Stimulated activated CD8-positive, alpha-beta memory T cell treated with anti-CD3 and anti-CD28 coated beads, Interleukin-7, amount 100 ng/mL, for 4 hours (primary cell): ENCODE measurements at regions not wholly inside any gene's neighbourhood (a gene's known extent, or its start where the extent isn't known, plus 50 kb on each side); places are given as distances from the start of the nearest gene placed in this dataset.
"Not testable (repeated sequence)": the region's sequence is repeated elsewhere in the genome, so short reads cannot be mapped to it uniquely, and the experiment has no call there.

ENCODE experiments used
- DNase-seq, 2 donors: peaks; one replicate each; pipeline ENCODE4 v3.0.0-alpha.2; 2020; ENCODE audit warnings: low read depth in 2 of 2

DNA sequence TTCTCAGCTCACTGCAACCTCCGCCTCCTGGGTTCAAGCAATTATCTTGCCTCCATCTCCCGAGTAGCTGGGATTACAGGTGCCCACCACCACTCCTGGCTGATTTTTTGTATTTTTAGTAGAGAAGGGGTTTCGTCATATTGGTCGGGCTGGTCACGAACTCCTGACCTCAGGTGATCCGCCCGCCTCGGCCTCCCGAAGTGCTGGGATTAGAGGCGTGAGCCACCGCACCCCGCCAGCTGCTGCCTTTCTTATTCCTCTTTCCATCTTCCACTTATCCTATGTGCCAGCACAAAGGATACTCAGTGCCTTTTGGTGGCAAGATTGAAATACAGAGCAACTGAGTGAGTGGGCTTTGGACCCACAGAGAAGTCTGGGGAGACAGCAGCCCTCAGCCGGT lies 97.6 kb upstream of the HES1 start:
- not testable (repeated sequence) for DNase-seq

GRCh38 chr3:194038960-194039359 lies 97.0 kb upstream of the HES1 start:
- DNase-seq: no peak

- no peak for DNase-seq
Observed at GRCh38 chr3:194040516-194041273, 95.3 kb upstream of the HES1 start.

- no peak for DNase-seq
Observed at GRCh38 chr3:194042927-194043326, 93.0 kb upstream of the HES1 start.

DNA sequence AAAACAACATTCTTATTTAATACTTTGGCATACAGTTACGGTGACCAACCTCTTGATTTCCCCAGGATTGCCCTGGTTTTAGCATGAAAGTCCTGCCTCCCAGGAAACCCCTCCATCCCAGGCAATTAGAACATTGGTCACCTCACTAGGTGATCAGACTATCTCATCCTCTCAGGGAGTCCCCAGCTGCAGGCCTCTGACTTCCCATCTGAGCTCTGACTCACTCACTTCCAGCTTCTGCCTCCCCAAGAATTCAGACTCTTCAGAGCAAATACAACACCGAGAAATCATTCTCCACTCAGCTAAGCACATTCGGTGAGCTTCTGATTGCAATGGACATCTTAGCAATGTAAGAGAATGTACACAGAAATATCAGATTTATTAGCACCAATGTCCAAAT lies 92.4 kb upstream of the HES1 start:
- no peak for DNase-seq

GRCh38 chr3:194045289-194045688 lies 90.7 kb upstream of the HES1 start:
- no peak for DNase-seq

DNA sequence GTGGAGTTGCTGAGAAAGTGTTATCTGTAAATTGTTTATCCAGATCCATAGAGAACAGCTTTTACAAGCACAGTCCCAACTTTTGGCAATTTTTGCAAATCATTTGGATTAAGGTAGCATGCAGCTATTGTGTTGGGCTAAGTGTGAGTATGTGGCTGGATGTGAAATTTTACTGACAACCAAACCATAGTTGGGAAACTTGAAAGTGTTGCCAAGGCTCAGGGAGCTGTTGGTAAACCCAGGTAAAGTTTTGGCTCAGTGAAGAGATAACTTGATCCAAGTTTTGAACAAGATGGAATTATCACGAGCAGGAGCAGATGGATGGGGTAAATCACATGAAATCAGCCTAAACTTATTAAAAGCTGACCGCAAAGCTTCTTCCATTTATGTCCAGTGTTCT lies 90.0 kb upstream of the HES1 start:
- DNase-seq: no peak

DNA sequence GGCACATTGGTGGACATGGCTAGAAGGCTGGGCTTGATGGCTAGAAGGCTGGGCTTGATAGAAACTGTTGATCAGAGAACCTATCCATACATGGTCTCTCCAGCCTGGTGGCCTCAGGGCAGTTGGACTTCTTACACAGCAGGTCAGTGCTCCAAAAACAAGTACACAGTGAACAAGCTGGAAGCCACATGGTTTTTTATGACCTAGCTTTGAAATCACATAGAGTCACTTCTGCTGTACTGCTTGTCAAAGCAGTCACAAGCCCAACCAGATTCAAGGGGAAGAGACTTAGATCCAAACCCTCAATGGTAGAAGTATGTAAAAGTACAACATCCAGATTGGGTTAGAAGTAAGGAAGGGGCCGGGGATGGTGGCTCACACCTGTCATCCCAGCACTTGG lies 89.4 kb upstream of the HES1 start:
- DNase-seq: no peak

DNA sequence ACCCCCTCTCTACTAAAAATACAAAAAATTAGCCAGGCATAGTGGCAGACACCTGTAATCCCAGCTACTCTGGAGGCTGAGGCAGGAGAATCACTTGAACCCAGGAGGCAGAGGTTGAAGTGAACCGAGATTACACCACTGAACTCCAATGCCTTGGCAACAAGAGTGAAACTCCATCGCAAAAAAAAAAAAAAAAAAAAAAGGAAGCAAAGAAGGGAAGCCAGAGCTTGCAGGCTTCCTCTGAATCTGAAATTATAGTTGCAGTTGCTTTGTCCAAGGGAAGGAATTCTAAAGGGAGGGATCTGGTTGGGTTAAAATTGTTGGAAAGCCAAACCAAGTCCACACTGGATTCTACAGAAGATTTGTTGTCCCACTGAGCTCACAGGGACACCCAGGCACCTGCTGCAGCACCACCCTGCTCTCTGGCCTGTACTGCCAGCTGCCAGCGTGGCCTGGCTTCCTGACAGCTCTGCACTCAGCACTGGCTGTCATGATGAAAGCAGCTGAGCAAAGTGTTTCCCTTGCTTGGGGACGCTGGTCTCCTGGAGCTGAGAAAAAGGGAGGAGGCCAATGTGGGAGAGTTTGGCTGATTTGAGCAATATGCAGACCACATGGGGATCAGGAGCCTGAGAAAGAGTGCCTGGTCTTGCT lies 88.8 kb upstream of the HES1 start:
- DNase-seq: no peak

- DNase-seq: no peak
Observed at GRCh38 chr3:194049394-194049793, 86.6 kb upstream of the HES1 start.

- no peak for DNase-seq
Observed at GRCh38 chr3:194050782-194051320, 85.1 kb upstream of the HES1 start.

GRCh38 chr3:194051366-194052149 lies 84.4 kb upstream of the HES1 start:
- DNase-seq: no peak

DNA sequence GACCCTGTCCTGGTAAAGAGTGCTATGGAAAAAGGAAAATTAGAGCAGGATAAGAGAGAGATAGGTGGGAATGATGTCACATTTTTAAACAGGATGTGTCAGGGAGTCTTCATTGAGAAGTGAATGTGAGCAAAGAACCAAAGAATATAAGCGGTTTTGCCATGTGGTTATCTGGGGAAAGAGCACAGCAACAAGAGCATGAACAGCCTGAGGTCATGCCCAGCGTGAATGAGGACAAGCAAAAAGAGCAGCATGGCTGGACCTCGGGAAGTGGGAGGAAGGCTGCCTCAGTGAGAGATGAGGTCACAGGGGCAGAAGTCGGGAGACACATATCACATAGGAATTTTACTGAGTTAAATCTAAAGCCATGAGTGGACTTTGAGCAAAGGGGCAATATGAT lies 82.8 kb upstream of the HES1 start:
- no peak for DNase-seq

DNA sequence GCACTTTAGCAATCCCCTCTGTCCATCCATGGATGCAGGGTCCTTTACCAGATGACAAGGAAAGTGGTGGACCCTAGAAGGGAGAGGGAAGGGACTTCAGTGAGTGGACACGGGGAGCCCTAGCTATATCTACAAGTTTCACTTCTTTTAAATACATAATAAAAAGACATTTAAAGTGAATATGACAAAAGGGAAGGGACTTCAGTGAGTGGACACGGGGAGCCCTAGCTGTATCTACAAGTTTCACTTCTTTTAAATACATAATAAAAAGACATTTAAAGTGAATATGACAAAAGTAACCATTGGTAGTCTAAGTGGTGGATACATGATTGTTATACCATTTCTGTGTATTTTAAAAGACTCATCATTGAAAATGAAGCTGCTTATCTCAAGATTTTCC lies 81.9 kb upstream of the HES1 start:
- DNase-seq: no peak

DNA sequence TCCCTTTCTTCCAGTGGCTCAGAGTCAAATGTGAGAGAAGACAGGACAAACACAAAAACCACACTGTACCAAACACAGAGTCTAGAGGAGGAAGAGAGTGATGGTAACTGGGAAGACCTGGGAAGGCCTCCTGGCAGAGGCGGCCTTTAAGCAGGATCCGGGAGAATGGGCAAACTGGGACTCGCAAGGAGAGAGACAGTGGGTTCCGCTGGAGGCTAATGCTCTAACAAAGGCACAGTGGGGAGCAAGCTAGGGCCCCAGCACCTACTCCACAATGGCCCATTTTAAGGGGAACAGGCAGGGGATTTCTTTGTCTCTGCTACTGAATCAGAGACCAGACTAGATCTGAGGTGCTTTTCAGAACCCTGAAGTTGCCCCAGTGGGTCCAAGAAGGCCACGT lies 81.4 kb upstream of the HES1 start:
- DNase-seq: no peak

- no peak for DNase-seq
Observed at GRCh38 chr3:194054961-194055360, 81.0 kb upstream of the HES1 start.

DNA sequence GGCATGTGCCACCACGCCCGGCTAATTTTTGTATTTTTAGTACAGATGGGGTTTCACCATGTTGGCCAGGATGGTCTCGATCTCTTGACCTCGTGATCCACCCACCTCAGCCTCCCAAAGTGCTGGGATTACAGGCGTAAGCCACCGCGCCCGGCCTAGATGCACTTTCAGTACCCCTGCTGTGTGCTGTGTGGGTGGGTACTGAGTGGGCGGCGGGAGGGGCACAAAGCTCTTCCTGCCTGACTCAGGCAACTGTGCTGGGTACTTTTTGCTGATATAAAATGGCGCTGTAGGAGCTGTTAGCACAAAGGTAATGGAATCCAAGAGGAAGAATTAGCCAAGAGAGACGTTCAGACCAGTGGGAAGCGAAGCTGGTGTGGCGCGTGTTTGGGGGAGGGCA lies 79.6 kb upstream of the HES1 start:
- DNase-seq: peak in 1 of 2 donors; percentile 19

DNA sequence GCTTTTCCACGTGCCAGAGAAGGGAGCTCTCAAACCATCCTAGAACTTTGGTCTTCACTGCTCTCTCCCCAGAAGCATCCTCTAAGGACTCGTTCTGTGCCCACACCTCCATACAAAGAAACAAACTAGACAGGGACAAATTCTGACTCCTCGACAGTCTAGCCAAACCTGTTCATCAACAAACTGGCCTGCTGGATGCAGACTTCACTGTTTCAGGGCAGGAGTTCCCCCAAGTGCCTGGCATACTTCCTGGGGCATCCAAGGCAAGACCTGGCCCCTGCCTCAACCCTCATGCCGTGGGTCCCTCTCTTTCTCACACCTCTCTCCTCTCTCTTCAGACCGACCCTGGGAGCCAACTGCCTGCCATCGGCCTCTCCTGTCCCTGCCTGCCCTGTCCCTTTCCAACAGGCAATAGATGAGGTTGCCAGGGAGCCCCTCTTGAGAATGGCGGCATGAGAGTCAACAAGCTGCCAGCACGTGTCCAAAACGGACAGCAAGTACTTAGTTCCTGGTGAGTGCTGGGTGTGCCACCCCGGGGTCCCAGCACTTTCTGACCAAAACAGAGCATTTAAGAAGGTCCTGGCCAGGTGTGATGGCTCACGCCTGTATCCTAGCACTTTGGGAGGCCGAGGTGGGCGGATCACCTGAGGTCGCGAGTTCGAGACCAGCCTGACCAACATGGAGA lies 79.1 kb upstream of the HES1 start:
- DNase-seq: no peak

- no peak for DNase-seq
Observed at GRCh38 chr3:194057570-194058188, 78.3 kb upstream of the HES1 start.

DNA sequence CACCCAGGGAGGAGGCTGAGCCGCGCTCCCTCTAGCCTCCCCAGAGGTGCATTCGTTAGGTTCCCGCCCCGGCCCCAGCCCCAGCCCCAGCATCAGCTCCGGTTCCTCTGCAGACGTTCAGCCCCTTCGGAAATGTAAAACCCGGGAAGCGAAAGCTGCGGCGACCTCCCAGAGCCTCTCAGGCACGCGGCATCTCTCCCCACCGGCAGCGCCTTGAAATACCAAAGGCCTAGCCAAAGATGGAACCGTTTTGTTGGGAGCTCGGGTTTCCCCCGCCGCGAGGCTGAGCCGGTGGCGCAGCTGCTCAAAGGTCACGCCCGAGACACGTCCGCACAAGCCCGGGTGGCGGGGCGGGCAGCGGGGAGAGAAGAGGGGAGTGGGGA lies 77.8 kb upstream of the HES1 start:
- DNase-seq: no peak

DNA sequence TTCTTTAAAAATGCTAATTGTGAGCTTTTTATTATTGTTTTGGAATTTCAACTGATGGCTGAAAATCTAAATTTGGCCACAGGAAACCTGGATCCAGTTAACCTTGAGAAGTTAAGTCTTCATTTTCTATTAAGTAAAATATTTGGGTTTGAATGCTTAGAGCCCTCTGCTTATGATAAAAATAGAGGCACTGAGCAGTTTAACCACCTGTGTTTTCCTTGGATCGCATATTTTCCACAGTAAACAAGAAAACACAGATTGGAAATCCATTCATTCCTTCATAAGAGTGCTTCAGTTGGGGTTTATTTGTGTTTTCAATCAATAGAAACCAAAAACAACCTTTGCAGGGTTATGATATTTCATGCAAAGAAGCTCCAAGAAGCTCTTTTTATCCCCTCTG lies 77.2 kb upstream of the HES1 start:
- no peak for DNase-seq
